Activated T-cell treated with anti-CD3 and anti-CD28 coated beads for 48 hours (primary cell): ENCODE measurements at regions not wholly inside any gene's neighbourhood (a gene's known extent, or its start where the extent isn't known, plus 50 kb on each side); places are given as distances from the start of the nearest gene placed in this dataset.
"Not testable (repeated sequence)": the region's sequence is repeated elsewhere in the genome, so short reads cannot be mapped to it uniquely, and the experiment has no call there.

ENCODE experiments used
- DNase-seq: peaks from one replicate; pipeline ENCODE4 v3.0.0-alpha.2; 2020; ENCODE audit warnings: low read depth

GRCh38 chr1:164440232-164440631 lies 118.8 kb upstream of the PBX1 start:
- no peak for DNase-seq

GRCh38 chr1:164443166-164443565 lies 115.8 kb upstream of the PBX1 start:
- no peak for DNase-seq

GRCh38 chr1:164443836-164444235 lies 115.1 kb upstream of the PBX1 start:
- DNase-seq: no peak

GRCh38 chr1:164446020-164446419 lies 113.0 kb upstream of the PBX1 start:
- no peak for DNase-seq

GRCh38 chr1:164452549-164452948 lies 106.4 kb upstream of the PBX1 start:
- no peak for DNase-seq

GRCh38 chr1:164456272-164456671 lies 102.7 kb upstream of the PBX1 start:
- no peak for DNase-seq

GRCh38 chr1:164459176-164459575 lies 99.8 kb upstream of the PBX1 start:
- not testable (repeated sequence) for DNase-seq

GRCh38 chr1:164466001-164466421 lies 93.0 kb upstream of the PBX1 start:
- no peak for DNase-seq

GRCh38 chr1:164466429-164466828 lies 92.6 kb upstream of the PBX1 start:
- no peak for DNase-seq

GRCh38 chr1:164470996-164471395 lies 88.0 kb upstream of the PBX1 start:
- DNase-seq: no peak

GRCh38 chr1:164472841-164473240 lies 86.1 kb upstream of the PBX1 start:
- no peak for DNase-seq

GRCh38 chr1:164473544-164473943 lies 85.4 kb upstream of the PBX1 start:
- DNase-seq: no peak

GRCh38 chr1:164475834-164476233 lies 83.2 kb upstream of the PBX1 start:
- DNase-seq: no peak

GRCh38 chr1:164477343-164477742 lies 81.6 kb upstream of the PBX1 start:
- no peak for DNase-seq

GRCh38 chr1:164479242-164479641 lies 79.7 kb upstream of the PBX1 start:
- DNase-seq: no peak

GRCh38 chr1:164480285-164480907 lies 78.6 kb upstream of the PBX1 start:
- no peak for DNase-seq

- DNase-seq: no peak
These were observed 63.1 kb upstream of the PBX1 start for GRCh38 chr1:164495905-164496304.

- no peak for DNase-seq
These were observed 60.2 kb upstream of the PBX1 start for GRCh38 chr1:164498792-164499191.

- no peak for DNase-seq
These were observed 54.2 kb upstream of the PBX1 start for GRCh38 chr1:164504749-164505148.
